Progenitor cell of endocrine pancreas (in vitro differentiated cells): ENCODE measurements at regions not wholly inside any gene's neighbourhood (a gene's known extent, or its start where the extent isn't known, plus 50 kb on each side); places are given as distances from the start of the nearest gene placed in this dataset.

Experiments
- DNase-seq: peaks from one replicate; pipeline ENCODE4 v3.0.0; 2021; ENCODE audit warnings: low spot score; ENCODE audit not compliant: unreplicated experiment
- H3K27ac Mint-ChIP-seq: 2 replicates; pipeline ENCODE4 v1.8.0; 2021; ENCODE audit warnings: mild to moderate bottlenecking, moderate library complexity, mixed read lengths
- H3K27me3 Mint-ChIP-seq: 2 replicates; pipeline ENCODE4 v1.8.0; 2021; ENCODE audit warnings: mixed read lengths
- H3K36me3 Mint-ChIP-seq: 2 replicates; pipeline ENCODE4 v1.8.0; 2022; ENCODE audit warnings: mixed read lengths; ENCODE audit not compliant: insufficient read depth
- H3K4me1 Mint-ChIP-seq: 2 replicates; pipeline ENCODE4 v1.8.0; 2021; ENCODE audit warnings: low read depth, mixed read lengths
- H3K4me3 Mint-ChIP-seq: 2 replicates; pipeline ENCODE4 v1.8.0; 2021; ENCODE audit warnings: low read depth, mild to moderate bottlenecking, moderate library complexity, mixed read lengths
- H3K9me3 Mint-ChIP-seq: 2 replicates; pipeline ENCODE4 v1.8.0; 2021; ENCODE audit warnings: low read depth, mixed read lengths
- TF ChIP-seq, protein P1 (sequence below): fragments of 200-600 bp; sonication (generic); IDR thresholded peaks from one replicate; pipeline ENCODE4 v1.5.0; 2021; ENCODE audit warnings: antibody characterized with exemption, mild to moderate bottlenecking; ENCODE audit not compliant: unreplicated experiment

DNA sequence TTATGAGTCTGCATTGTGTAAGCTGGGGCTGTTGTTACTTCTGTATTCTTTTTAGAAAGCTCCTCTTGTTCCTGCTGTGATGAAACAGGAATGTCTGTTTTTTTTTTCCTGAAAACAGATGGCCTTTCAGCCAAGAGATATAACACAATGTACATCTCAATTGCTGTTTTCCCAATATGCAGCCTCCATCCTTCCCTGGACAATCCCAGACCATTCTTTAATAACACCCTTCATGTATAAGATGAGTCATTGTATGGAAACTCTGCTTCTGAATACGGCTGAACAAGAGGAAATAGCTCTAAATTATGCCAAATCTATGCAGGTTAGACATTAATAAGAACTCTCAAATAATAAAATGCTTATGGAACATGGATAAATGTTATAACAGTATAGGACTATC lies 60.2 kb upstream of the LRRC4C start:
- Mint-ChIP-seq H3K36me3 (no peaks in the 10 kb centered on the region), H3K27me3 (no peaks in the 10 kb centered on the region), H3K4me1 (no peaks in the 10 kb centered on the region), H3K27ac (no peak overlapping the region), H3K4me3 (no peak overlapping the region), H3K9me3 (no peaks in the 10 kb centered on the region)
- TF ChIP-seq, protein P1, sequence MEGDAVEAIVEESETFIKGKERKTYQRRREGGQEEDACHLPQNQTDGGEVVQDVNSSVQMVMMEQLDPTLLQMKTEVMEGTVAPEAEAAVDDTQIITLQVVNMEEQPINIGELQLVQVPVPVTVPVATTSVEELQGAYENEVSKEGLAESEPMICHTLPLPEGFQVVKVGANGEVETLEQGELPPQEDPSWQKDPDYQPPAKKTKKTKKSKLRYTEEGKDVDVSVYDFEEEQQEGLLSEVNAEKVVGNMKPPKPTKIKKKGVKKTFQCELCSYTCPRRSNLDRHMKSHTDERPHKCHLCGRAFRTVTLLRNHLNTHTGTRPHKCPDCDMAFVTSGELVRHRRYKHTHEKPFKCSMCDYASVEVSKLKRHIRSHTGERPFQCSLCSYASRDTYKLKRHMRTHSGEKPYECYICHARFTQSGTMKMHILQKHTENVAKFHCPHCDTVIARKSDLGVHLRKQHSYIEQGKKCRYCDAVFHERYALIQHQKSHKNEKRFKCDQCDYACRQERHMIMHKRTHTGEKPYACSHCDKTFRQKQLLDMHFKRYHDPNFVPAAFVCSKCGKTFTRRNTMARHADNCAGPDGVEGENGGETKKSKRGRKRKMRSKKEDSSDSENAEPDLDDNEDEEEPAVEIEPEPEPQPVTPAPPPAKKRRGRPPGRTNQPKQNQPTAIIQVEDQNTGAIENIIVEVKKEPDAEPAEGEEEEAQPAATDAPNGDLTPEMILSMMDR = no peak
- DNase-seq = no peak

DNA sequence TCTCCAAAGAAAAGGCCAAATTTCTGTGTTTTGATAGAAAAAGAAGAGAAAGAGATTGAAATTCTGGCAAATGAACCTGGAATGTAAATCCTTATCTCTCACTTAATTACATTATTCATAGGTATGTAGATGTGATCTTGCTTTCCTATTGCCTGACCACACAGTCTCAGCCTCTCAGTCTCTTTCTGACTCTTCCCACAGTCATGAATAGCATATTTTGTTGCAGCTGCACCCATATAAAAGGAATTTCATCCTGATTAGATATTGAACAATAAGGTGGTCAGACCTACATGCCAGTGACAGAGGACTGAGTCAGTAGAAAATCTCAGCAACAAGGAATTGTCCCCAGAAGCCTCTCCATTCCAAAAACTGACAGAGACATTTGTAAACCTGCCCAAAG lies 62.9 kb upstream of the LRRC4C start:
- no peaks in the 10 kb centered on the region for H3K4me1 Mint-ChIP-seq
- no peak overlapping the region for H3K27ac Mint-ChIP-seq
- H3K4me3 Mint-ChIP-seq = no peak overlapping the region
- TF ChIP-seq, protein P1 = no peak
- H3K36me3 Mint-ChIP-seq = no peaks in the 10 kb centered on the region
- no peak for DNase-seq
- no peaks in the 10 kb centered on the region for H3K9me3 Mint-ChIP-seq
- H3K27me3 Mint-ChIP-seq = no peaks in the 10 kb centered on the region

DNA sequence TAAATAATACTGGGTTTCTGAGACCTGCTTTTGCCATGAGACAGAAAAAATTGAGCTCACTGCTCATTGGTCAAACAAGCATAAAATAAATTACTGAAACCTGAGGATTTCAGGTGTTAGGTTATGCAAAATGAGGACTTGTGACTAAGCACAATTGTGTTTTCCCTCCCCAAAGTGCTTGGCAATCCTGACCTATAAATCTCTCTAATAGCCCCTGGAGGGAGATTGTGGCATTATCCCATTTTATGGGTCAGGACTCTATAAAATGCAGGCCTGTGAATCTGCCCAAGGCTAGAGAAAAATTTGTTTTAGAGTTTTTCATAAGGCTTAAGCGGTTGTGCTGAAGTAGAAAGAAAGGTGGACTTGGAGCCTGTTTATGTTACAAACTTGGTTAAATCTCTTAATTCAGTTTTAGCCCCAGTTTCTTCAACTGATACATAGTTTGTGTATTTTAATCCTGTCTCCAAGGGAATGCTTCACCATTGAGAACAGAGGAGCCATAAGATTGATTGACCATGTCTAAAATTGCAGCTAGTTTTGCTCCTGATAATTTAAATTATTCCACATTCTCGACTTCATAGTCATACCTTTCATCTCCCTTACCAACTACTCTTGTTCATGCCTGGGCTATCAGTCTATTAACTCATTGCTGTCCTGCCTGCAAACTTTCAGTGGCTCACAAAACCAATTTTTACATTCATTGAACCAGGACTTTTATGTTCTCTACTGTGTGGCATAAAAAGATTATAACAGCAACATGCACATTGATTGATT lies 63.6 kb upstream of the LRRC4C start:
- H3K4me3 Mint-ChIP-seq = no peak overlapping the region
- no peaks in the 10 kb centered on the region for H3K36me3 Mint-ChIP-seq

DNA sequence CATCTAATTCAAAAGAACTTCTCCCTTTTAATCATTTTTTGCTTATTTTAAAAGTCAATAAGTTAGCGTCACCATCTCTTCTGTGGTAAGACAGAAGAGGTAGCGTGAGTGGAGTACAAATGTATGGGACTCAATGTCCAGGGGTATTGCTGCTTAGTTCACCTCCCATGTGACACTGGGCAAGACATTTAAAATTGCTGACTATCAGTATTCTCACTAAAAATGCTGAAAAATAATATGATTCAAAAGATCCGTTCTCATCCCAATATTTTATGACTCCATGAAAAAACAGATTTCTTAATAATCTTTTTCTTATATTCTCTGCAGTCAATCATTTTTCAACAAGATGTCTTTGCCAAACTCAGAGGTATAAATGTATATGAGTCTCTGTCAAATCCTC lies 68.1 kb upstream of the LRRC4C start:
- Mint-ChIP-seq H3K36me3 (no peaks in the 10 kb centered on the region), H3K27me3 (no peaks in the 10 kb centered on the region), H3K4me3 (no peak overlapping the region), H3K4me1 (no peaks in the 10 kb centered on the region), H3K27ac (no peak overlapping the region), H3K9me3 (no peaks in the 10 kb centered on the region)
- TF ChIP-seq, protein P1 = no peak
- no peak for DNase-seq

More for the DNA sequence above, 63.6 kb upstream of the LRRC4C start:
- no peaks in the 10 kb centered on the region for H3K27me3 Mint-ChIP-seq
- DNase-seq = no peak
- H3K9me3 Mint-ChIP-seq = no peaks in the 10 kb centered on the region
- TF ChIP-seq, protein P1 = no peak
- H3K4me1 Mint-ChIP-seq = no peaks in the 10 kb centered on the region
- no peak overlapping the region for H3K27ac Mint-ChIP-seq

DNA sequence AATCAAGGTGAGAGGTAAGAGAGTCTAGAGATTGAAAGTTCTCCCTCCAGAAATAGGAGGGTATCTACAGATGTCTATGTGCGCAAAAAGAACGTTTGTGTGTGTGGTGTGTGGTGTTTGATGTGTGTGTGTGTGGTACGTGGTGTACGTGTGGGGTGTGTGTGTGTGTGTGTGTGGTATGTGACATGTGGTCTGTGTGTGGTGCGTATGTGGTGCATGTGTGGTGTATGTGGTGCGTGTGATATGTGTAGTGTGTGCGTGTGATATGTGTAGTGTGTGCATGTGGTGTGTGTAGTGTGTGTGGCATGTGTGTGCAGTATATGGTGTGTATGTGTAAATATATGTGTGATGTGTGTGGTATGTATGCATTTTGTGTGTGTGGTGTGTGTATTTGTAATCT lies 73.0 kb upstream of the LRRC4C start:
- TF ChIP-seq, protein P1 = no peak
- no peaks in the 10 kb centered on the region for H3K4me1 Mint-ChIP-seq
- no peaks in the 10 kb centered on the region for H3K27me3 Mint-ChIP-seq
- no peaks in the 10 kb centered on the region for H3K36me3 Mint-ChIP-seq
- H3K4me3 Mint-ChIP-seq = no peak overlapping the region
- no peak for DNase-seq
- H3K27ac Mint-ChIP-seq = no peak overlapping the region
- H3K9me3 Mint-ChIP-seq = no peaks in the 10 kb centered on the region
